ENCODE measurements at regions not wholly inside any gene's neighbourhood (a gene's known extent, or its start where the extent isn't known, plus 50 kb on each side); places are given as distances from the start of the nearest gene placed in this dataset.

DNA sequence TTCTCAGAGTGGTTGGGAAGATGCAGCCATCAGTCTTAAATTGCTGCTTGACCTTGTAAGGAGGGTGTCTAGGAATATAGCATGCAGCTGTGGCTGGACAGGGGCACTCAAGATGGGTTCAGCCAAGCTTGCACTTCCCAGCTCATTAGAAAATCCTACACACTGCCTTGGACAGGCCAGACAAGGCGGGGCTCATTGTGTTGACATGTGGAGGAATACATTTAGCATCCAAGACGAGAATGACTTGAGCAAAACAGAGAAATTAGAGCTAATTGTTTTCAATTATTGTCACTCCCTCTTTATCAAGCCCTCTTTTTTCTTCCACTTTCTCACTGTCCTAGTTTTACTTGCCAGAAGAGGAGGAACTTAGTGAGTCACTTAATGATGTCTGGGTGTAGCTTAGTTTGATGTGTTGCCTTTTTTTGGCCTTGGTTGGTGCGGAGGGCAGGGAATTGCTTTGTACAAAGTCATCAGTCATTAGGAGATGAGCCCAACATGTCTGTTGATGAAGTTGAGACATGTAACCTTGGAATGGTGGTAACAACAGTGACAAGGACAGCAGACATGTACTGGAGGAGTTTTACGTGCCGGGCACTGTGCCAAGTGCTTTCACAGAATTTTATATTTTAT is 1219.3 kb upstream of the WWC1 start:
- TF ChIP-seq, protein P1, sequence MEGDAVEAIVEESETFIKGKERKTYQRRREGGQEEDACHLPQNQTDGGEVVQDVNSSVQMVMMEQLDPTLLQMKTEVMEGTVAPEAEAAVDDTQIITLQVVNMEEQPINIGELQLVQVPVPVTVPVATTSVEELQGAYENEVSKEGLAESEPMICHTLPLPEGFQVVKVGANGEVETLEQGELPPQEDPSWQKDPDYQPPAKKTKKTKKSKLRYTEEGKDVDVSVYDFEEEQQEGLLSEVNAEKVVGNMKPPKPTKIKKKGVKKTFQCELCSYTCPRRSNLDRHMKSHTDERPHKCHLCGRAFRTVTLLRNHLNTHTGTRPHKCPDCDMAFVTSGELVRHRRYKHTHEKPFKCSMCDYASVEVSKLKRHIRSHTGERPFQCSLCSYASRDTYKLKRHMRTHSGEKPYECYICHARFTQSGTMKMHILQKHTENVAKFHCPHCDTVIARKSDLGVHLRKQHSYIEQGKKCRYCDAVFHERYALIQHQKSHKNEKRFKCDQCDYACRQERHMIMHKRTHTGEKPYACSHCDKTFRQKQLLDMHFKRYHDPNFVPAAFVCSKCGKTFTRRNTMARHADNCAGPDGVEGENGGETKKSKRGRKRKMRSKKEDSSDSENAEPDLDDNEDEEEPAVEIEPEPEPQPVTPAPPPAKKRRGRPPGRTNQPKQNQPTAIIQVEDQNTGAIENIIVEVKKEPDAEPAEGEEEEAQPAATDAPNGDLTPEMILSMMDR (IDR thresholded peaks at IDR 0.05), result no peak
- no peak for TF ChIP-seq ZFX (IDR thresholded peaks at IDR 0.05; ENCODE audit: borderline replicate concordance)
